22Rv1 (cell line): ENCODE measurements at regions not wholly inside any gene's neighbourhood (a gene's known extent, or its start where the extent isn't known, plus 50 kb on each side); places are given as distances from the start of the nearest gene placed in this dataset.

Source experiments
- H3K27ac ChIP-seq: fragments of 450-650 bp; 2 replicates; pipeline ENCODE4 v1.5.1; 2017
- ZFX ChIP-seq: fragments of 450-650 bp; IDR thresholded peaks from 2 replicates; pipeline ENCODE4 v1.6.1; 2017; ENCODE audit warnings: antibody characterized with exemption, borderline replicate concordance
- TF ChIP-seq, protein P1 (sequence below): fragments of 450-650 bp; IDR thresholded peaks from 2 replicates; pipeline ENCODE4 v1.5.1; 2017; ENCODE audit warnings: mild to moderate bottlenecking

DNA sequence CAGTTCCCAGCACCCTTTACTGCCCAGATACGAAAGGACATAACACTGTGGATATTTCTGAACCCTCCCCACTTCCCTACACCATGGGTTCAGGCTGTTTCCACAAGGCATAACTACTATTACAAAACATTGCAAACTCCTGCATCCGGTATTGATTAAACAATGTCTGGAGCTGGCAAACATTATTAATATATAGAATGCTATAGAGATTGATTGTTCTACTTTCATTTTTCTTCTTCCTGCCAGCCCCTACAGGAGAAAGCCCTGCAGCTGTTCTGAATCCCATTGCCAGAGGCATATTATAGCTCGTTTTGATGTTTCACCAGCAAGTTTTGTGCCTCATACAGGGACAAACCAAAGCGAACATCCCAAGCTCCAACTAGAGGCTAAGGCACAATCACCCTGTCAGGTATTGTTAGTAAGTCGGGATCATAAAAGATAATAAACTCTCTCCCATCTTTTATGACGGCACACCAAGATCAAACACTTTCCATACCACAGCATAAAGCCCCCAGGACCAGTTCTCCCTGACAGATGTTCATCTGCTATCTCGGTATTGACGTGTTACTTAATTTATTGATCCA, 331.1 kb upstream of the NT5E start:
- TF ChIP-seq ZFX: no peak
- TF ChIP-seq, protein P1, sequence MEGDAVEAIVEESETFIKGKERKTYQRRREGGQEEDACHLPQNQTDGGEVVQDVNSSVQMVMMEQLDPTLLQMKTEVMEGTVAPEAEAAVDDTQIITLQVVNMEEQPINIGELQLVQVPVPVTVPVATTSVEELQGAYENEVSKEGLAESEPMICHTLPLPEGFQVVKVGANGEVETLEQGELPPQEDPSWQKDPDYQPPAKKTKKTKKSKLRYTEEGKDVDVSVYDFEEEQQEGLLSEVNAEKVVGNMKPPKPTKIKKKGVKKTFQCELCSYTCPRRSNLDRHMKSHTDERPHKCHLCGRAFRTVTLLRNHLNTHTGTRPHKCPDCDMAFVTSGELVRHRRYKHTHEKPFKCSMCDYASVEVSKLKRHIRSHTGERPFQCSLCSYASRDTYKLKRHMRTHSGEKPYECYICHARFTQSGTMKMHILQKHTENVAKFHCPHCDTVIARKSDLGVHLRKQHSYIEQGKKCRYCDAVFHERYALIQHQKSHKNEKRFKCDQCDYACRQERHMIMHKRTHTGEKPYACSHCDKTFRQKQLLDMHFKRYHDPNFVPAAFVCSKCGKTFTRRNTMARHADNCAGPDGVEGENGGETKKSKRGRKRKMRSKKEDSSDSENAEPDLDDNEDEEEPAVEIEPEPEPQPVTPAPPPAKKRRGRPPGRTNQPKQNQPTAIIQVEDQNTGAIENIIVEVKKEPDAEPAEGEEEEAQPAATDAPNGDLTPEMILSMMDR: no peak
- no peak overlapping the region for H3K27ac ChIP-seq

DNA sequence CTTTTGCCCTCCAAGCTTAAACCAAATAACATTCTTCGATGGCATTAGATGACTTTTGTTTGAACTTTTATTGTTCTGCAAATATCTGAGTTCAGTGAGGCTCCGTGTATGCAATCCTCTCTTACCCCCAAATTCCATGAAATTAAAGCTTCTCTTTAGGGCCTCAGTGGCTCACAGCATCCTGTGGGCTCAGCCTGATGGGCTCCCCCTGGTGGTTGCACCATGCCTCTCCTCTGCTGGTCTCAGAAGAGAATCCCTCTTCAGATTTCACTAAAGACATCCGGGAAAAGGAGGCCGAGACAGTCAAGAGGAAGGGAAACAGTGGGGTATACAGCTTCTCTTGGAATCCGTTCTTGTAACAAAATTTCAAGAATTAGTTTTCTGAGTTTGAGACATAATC, 331.6 kb upstream of the NT5E start:
- H3K27ac ChIP-seq: no peak overlapping the region
- TF ChIP-seq ZFX: no peak
- TF ChIP-seq, protein P1: peak; percentile 41; the same call in 1 of the 2 replicates

DNA sequence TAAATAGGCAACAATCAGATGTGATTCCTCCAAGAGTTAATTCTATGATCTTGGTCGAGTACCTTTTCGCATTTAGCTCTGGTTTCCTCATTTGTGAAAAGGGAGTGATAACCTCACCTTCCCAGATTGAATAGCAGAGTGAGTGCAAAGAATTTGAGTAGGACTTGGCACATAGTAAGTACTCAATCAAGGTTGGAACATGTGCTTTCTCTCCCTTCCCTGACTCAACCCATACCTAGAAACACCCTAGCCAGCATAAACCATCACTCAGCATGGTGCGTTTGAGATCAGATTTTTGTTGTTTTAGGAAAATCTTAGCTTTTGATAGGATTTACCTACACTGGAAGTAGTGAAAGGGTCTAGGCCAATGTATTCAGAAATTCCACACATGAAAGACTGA, 333.4 kb upstream of the NT5E start:
- TF ChIP-seq, protein P1: no peak
- no peak for TF ChIP-seq ZFX

DNA sequence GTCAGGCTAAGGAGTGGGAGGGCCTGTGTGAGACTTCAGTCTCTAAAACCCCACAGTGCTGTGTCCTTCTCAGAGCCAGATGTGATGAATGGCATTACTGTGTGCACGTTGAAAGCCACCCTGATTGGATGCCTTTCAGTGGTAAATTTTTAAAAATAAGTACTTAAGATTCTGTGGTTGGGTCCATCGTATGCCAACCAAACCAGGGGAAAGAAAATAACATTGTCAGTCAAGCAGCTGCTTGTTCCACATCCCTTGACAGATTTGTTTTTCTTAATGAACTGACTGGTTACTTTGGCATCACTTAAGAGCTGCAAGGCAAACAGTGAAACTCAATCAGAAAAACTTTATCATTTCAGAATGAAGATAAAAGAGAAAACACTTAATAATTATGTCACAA, 334.0 kb upstream of the NT5E start:
- no peak overlapping the region for H3K27ac ChIP-seq
- no peak for TF ChIP-seq ZFX
- TF ChIP-seq, protein P1: no peak

More for the DNA sequence above, 333.4 kb upstream of the NT5E start:
- H3K27ac ChIP-seq: no peak overlapping the region

DNA sequence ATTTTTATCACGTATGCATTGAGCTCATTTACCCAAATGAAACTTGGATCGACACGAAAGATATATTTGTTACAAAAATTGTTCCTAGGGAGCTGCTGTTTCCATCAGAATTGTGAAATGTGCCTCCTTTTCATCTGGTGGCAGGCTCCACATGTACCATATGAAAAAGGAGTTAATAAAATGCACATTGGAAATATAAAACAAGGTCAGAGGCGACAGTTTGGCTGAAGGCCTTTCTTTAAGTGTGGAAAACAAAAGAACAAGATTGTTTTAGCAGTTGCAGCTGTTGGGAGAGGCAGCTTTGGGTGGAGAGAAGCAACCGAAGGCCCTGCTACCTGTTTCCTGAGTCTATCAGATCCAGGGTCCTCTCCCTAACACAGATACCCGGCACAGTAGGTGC, 334.5 kb upstream of the NT5E start:
- TF ChIP-seq, protein P1: no peak
- no peak overlapping the region for H3K27ac ChIP-seq

DNA sequence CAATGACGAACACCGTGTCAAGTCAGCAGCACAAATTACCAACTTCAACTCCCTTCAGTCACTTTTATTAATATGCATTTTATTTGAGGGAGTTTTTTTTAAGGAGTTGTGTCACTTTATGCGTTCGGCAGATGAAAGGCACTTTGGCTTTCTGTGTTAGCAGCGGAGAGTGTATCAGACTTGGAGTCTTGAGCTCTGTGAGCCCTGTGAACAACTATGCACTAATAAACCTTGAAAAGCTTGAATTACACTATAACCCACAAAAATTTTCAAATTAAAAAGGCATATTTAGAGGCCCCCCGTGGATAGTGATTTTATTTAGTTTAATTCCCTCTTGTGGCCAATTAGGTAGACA, 335.3 kb upstream of the NT5E start:
- TF ChIP-seq ZFX: no peak
- TF ChIP-seq, protein P1: no peak
- H3K27ac ChIP-seq: no peak overlapping the region

DNA sequence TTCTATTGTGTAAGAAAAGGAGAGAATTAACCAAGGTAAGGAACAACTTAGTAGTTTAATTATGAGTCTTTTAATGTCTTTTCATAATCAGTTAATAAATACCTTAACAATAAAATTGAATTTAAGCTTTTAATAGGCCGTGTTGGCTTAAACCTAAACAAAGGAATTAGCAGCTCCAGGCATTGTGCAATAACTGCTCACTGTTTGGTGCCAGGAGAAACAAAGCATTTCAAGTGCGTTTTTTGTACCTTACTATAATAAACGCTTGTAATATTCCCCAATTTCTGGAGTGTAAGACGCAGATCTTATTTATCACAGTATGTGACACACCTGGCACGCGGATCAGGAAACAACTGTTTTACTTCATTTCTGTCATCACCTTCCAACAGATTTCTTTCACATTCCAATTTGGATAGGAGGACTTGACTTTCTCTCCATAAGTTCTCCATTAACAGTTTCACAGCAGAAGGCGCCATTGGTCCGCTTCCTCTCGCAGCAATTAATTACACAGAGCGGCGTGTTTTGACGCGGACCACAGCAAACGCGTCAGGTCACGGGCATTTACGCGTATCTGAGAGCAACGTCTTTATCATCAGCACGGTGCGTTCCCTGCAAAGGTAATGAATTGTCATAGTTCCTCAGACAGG, 335.8 kb upstream of the NT5E start:
- H3K27ac ChIP-seq: no peak overlapping the region
- TF ChIP-seq, protein P1: 0 out of 2 replicates have a peak, but pooled peaks have one; percentile 13
- TF ChIP-seq ZFX: no peak
